GM12872 (cell line): ENCODE measurements at regions not wholly inside any gene's neighbourhood (a gene's known extent, or its start where the extent isn't known, plus 50 kb on each side); places are given as distances from the start of the nearest gene placed in this dataset.

Experiments used
- CTCF ChIP-seq: IDR thresholded peaks from 3 replicates; pipeline ENCODE4 v1.5.1; 2011; ENCODE audit warnings: low read depth, mild to moderate bottlenecking, low read length, moderate library complexity; ENCODE audit not compliant: insufficient read depth

DNA sequence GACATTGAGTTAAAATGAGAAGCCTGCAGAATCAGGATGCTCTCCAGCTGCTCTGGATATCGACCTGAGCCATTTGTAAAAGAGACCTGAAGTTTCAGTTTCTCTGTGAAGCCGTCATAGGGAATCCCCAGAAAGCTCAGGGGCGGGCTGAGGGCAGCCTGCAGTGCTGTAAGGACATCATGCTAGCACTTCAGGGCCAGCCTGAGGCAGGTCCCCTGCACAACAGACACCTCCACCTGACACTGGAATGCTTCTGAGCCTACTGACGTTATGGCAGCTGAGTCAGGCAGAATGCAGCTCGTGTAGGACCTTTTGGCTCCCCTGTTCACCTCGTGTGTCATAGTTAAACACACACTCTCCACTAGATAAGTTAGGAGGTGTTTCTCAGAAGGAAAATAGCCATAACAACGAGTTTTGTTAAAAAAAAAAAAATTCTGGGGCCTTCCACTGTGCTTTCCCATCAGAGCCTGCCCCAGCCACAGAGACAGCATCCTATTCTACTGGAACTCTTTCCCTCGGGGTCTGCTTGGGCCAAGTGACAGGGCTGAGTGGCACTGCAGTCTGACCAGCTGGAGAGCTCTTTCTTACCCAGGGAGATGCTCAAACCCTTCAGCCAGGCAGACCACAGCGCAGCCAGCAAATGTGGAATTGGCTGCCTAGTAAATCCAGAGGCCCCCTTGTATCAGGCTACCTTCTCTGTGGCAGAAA, 354.9 kb downstream of the DIRAS2 start:
- no peak for TF ChIP-seq CTCF

GRCh38 chr9:90288275-90288639, 354.4 kb downstream of the DIRAS2 start:
- no peak for TF ChIP-seq CTCF

GRCh38 chr9:90290716-90291485, 351.7 kb downstream of the DIRAS2 start:
- TF ChIP-seq CTCF = no peak

DNA sequence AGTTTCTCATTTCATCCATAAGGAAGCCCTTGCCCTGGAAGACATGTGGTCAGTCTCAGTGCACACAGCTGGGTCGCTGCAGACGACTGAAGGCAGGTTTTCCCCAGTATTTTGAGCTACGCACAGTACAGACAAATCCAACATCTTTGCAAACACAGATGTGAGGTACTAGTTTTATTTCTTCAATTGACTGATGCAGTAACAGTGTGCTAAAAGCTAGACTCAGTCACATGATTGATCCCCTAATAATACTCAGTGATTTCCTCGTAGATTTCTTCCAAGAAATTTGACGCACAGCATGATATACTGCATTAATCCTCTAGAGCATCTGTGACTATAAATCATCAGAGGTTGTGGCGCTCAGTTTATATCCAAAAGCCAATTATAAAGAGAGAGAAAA, 346.1 kb downstream of the DIRAS2 start:
- no peak for TF ChIP-seq CTCF

DNA sequence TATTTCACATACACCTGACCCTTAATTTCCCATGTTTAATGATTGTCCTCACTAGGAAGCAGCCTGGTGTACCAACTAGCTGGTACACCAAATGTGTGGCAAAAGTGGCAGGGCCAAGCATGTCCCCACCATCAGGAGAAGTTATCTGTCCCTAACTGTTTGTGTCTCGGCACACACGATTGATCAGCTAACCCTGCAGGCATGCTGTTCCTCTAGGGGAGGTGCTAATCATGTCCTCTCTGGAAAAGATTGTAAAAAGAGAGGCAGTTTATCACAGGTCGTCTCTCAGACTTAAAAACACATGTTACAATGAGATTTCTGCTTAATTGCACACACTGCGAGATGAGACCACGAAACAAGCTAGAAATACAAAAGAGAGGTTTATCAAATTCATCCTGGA, 342.7 kb downstream of the DIRAS2 start:
- no peak for TF ChIP-seq CTCF

GRCh38 chr9:90300611-90301276, 341.9 kb downstream of the DIRAS2 start:
- no peak for TF ChIP-seq CTCF

GRCh38 chr9:90301277-90301653, 341.4 kb downstream of the DIRAS2 start:
- TF ChIP-seq CTCF = no peak
